Smooth muscle cell (in vitro differentiated cells): ENCODE measurements at regions not wholly inside any gene's neighbourhood (a gene's known extent, or its start where the extent isn't known, plus 50 kb on each side); places are given as distances from the start of the nearest gene placed in this dataset.
A peak's percentile ranks its signal among the peaks of the same experiment; 100 is the strongest.

Experiments used
- DNase-seq: peaks from one replicate; lab custom pipeline; 2025; ENCODE audit not compliant: unreplicated experiment; lab: John Stamatoyannopoulos, UW
- H2AFZ ChIP-seq: fragments of 200-600 bp; sonication (generic); 2 replicates; pipeline ENCODE4 v1.6.0; 2016; ENCODE audit warnings: antibody characterized with exemption, low read depth, mild to moderate bottlenecking
- H3F3A ChIP-seq: fragments of 200-600 bp; sonication (generic); 2 replicates; pipeline ENCODE4 v1.6.0; 2017; ENCODE audit warnings: antibody characterized with exemption, low read depth
- H3K27ac ChIP-seq: fragments of 200-600 bp; sonication (generic); 2 replicates; pipeline ENCODE4 v1.5.1; 2016; ENCODE audit warnings: low read depth, mild to moderate bottlenecking
- H3K27me3 ChIP-seq: fragments of 200-600 bp; sonication (generic); 2 replicates; pipeline ENCODE4 v1.6.1; 2016; ENCODE audit warnings: low read depth, mild to moderate bottlenecking
- H3K36me3 ChIP-seq: fragments of 200-600 bp; sonication (generic); 2 replicates; pipeline ENCODE4 v1.5.1; 2016; ENCODE audit warnings: low read depth
- H3K4me1 ChIP-seq: fragments of 200-600 bp; sonication (generic); 2 replicates; pipeline ENCODE4 v1.5.1; 2016; ENCODE audit warnings: low read depth
- H3K4me2 ChIP-seq: fragments of 200-600 bp; sonication (generic); 2 replicates; pipeline ENCODE4 v1.6.0; 2016; ENCODE audit warnings: mild to moderate bottlenecking
- H3K4me3 ChIP-seq: fragments of 200-600 bp; sonication (generic); 2 replicates; pipeline ENCODE4 v1.5.1; 2016; ENCODE audit warnings: mild to moderate bottlenecking
- H3K79me2 ChIP-seq: fragments of 200-600 bp; sonication (generic); 2 replicates; pipeline ENCODE4 v1.6.0; 2016; ENCODE audit warnings: low read depth, mild to moderate bottlenecking
- H3K9ac ChIP-seq: fragments of 200-600 bp; sonication (generic); 2 replicates; pipeline ENCODE4 v1.6.0; 2016; ENCODE audit warnings: low read depth
- H3K9me3 ChIP-seq: fragments of 200-600 bp; sonication (generic); replicated peaks from 2 replicates; pipeline ENCODE4 v1.5.1; 2016; ENCODE audit warnings: low read depth
- H4K20me1 ChIP-seq: fragments of 200-600 bp; sonication (generic); 2 replicates; pipeline ENCODE4 v1.6.0; 2016; ENCODE audit warnings: low read depth
- CTCF ChIP-seq: fragments of 200-600 bp; sonication (generic); IDR thresholded peaks from 2 replicates; pipeline ENCODE4 v1.5.1; 2017; ENCODE audit warnings: borderline replicate concordance, mild to moderate bottlenecking, antibody characterized with exemption; ENCODE audit not compliant: insufficient read depth, poor library complexity, severe bottlenecking
- WGBS: methylation state at CpG from one replicate; pipeline ENCODE4 v1.1.7; 2016; ENCODE audit warnings: low lambda C conversion rate; 5-methylcytosine and 5-hydroxymethylcytosine counted together

GRCh38 chr5:124878583-124879342 lies 132.3 kb upstream of the ZNF608 start:
- Histone ChIP-seq H3K36me3 (no peaks in the 10 kb centered on the region), H3K9ac (no peak overlapping the region), H3K79me2 (no peaks in the 10 kb centered on the region), H3K4me2 (no peak overlapping the region), H3K9me3 (no peaks in the 10 kb centered on the region), H3K4me3 (no peak overlapping the region), H3K27me3 (no peaks in the 10 kb centered on the region), H4K20me1 (no peaks in the 10 kb centered on the region), H3K27ac (no peak overlapping the region), H3F3A (no peaks in the 10 kb centered on the region), H2AFZ (no peak overlapping the region), H3K4me1 (no peaks in the 10 kb centered on the region)
- 93% methylated on average over 5 of the region's 5 CpGs for WGBS
- DNase-seq = no peak
- no peak for TF ChIP-seq CTCF

GRCh38 chr5:124880903-124881697 lies 134.7 kb upstream of the ZNF608 start:
- no peak for DNase-seq
- H3K4me2 ChIP-seq = no peak overlapping the region
- no peaks in the 10 kb centered on the region for H4K20me1 ChIP-seq
- H2AFZ ChIP-seq = no peak overlapping the region
- TF ChIP-seq CTCF = no peak
- H3K4me1 ChIP-seq = no peaks in the 10 kb centered on the region
- H3F3A ChIP-seq = no peaks in the 10 kb centered on the region
- no peaks in the 10 kb centered on the region for H3K9me3 ChIP-seq
- 91% methylated on average over 10 of the region's 10 CpGs for WGBS
- no peak overlapping the region for H3K27ac ChIP-seq
- H3K27me3 ChIP-seq = no peaks in the 10 kb centered on the region
- no peaks in the 10 kb centered on the region for H3K36me3 ChIP-seq
- no peaks in the 10 kb centered on the region for H3K79me2 ChIP-seq
- no peak overlapping the region for H3K9ac ChIP-seq
- H3K4me3 ChIP-seq = no peak overlapping the region

- H3K4me1 ChIP-seq = peaks cover 10% of the 10 kb centered on the region
- no peaks in the 10 kb centered on the region for H3K9me3 ChIP-seq
- TF ChIP-seq CTCF = no peak
- H3K4me3 ChIP-seq = no peak overlapping the region
- H3K36me3 ChIP-seq = no peaks in the 10 kb centered on the region
- H3F3A ChIP-seq = no peaks in the 10 kb centered on the region
- no peaks in the 10 kb centered on the region for H4K20me1 ChIP-seq
- no peak for DNase-seq
- no peaks in the 10 kb centered on the region for H3K27me3 ChIP-seq
- H3K9ac ChIP-seq = no peak overlapping the region
- H2AFZ ChIP-seq = peak overlapping the region; percentile 8
- H3K27ac ChIP-seq = no peak overlapping the region
- no peak overlapping the region for H3K4me2 ChIP-seq
- 65% methylated on average over 3 of the region's 3 CpGs for WGBS
- no peaks in the 10 kb centered on the region for H3K79me2 ChIP-seq
Observed at GRCh38 chr5:124883681-124884080, 137.2 kb upstream of the ZNF608 start.
